Urothelium cell line (cell line): ENCODE measurements at regions not wholly inside any gene's neighbourhood (a gene's known extent, or its start where the extent isn't known, plus 50 kb on each side); places are given as distances from the start of the nearest gene placed in this dataset.

Experiments used
- DNase-seq: peaks from one replicate; pipeline ENCODE4 v3.0.0; 2011; ENCODE audit warnings: low spot score, mixed read lengths
- FAIRE-seq: peaks from 2 replicates; lab custom pipeline; 2011; peaks lifted over from hg19 to GRCh38; lab: Jason Lieb, UNC

DNA sequence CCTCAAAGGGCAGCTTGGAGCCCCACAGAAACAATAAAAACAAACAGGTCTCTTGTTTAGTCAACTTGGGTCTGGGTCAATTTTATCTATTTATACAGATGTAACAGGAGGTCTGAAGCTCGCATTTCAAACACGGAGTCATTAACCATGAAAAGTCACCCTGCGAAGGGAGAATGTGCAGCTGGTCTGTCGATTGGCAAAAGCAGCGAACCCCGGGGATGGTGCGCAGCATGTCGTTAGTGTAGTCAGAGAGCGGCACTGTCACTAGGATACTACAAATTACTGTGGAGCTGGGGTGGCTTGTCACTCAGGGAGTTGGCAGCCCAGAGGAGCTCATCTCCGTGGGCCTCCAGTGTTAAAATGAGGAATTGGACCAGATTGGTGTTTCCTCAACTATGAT is 190.4 kb upstream of the ARG1 start:
- no peak for DNase-seq
- no peak for FAIRE-seq

DNA sequence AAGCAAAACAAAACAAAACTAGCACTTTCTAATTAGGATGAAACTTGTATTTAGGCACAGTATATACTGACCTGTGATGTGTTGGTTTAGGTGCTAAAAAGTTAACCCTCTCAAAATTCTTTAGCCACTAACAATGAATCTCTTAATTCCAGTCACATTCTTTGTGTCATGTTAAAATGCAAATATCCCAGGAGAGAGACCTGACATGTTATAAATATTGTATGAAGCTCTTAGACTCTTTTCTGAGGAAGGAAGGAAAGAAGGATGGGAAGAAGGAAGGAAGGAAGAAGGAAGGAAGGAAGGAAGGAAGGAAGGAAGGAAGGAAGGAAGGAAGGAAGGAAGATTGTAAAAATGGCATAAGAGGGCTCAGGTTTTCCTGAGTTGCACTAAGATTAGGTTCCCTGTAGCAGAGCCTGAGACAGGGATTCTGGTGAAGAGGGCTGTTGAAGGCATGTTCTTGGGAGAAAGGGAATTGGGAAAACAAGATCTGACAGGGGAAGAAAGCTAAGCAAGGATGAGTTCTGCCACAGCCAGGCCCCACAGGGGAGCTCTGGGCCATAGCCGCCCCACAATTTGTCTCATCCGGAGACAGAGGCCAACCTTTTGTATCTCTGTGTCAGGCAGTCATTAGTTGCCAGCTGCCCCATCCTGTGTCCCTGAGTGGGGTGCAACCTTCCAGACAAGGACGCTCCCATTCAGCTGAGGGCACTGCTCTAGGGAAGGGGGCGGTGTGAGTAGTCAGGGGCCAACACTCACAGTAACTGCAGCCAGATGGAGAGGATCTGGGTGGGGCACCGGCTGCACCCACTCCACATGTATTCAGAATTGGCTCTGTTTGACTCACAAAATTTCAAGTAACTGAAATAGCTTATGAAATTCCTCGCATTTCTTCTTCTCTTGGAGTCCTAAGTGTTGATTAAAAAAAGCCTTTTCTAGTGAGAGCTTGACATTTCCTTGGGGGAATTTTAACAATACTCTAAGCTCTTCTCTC is 189.3 kb upstream of the ARG1 start:
- DNase-seq (no peak), FAIRE-seq (no peak)

DNA sequence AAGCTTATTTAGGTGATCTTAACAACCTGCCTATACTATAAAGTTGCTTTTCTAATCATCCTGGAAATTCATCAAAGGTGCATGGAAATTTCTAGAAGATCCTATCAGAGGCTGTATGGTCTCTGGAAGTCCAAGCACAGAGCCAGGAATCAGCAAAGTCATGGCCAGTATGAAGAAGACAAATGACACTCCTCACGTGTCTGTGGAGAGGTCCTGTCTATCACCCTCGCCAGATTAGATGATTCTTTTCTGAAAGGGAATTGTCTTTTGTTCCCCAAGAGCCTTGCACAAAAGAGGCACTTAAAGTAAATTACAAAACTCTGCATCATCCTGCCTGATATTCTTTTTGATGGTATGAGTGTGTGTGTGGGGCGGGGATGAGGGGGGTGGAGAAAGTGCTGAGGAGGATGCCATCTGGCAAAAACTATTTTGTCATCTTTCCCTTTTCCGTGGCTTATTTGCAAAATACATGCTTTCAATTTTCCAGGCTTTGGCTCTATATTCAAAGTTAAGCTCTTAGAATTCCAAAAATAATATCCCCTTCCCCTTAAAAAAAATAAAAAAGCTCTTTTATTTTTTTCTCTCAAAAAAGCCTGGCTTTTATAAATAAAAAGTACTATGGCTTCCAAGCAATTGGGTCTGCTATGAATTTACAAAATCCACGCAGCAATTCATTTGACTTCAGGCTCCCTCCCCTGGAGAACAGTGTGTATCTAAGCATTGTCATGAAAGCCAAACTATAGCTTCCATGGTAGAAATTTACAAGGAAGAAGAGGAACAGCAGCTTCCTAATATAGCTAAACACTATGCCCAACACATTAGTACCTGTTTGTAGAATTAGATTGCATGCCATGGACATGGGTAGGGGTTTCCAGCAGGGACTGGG is 185.2 kb upstream of the ARG1 start:
- FAIRE-seq (no peak), DNase-seq (no peak)

DNA sequence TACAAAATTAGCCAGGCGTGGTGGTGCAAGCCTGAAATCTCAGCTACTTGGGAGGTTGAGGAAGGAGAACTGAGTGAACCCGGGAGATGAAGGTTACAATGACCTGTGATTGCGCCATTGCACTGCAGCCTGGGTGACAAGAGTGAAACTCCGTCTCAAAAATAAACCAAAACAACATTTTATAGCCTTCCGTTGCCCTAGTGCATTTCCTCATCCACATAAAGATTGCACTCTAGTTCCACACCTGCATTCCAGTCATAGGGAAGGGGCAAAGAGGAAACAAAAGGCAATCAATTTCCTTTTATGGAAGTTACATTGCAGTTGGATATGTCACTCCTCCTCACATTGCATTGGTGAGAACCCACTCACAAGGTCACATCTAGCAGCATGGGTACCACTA is 182.7 kb upstream of the ARG1 start:
- no peak for DNase-seq
- no peak for FAIRE-seq

DNA sequence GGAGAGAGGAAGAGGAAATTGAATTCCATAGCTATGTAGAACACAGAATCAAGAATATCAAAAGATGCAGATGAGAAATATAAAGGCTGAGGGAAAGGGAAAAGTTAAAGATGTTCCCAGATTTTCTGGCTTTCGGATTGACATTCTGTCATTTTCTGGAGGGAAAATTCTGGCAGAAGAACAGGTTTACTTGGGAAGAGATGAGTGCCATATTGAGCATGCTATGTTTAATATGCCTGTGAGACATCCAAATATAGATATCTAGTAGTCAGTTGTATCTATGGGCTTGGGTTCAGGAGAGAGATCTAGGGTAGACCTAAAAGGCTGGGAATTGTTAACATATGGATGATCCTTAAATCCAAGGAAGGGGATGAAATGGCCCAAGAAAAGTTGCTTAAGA is 181.9 kb upstream of the ARG1 start:
- no peak for DNase-seq
- no peak for FAIRE-seq

DNA sequence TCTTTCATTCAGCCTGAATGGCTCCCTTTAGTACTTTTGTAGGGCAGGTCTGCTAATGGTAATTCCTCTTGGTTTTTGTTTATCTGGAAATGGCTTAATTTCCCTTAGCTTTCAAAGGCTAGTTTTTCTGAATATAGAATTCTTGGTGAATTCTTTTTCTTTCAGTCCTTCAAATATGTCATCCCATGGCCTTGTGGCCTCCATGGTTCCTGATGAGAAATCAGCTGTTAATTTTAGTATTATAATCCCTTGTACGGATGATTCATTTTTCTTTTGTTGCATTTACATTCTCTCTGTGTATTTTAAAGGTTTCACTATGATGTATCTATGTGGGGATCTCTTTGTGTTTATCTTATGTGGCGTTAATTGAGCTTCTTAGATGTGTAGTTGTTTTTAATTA is 179.6 kb upstream of the ARG1 start:
- DNase-seq, result no peak
- FAIRE-seq, result no peak

DNA sequence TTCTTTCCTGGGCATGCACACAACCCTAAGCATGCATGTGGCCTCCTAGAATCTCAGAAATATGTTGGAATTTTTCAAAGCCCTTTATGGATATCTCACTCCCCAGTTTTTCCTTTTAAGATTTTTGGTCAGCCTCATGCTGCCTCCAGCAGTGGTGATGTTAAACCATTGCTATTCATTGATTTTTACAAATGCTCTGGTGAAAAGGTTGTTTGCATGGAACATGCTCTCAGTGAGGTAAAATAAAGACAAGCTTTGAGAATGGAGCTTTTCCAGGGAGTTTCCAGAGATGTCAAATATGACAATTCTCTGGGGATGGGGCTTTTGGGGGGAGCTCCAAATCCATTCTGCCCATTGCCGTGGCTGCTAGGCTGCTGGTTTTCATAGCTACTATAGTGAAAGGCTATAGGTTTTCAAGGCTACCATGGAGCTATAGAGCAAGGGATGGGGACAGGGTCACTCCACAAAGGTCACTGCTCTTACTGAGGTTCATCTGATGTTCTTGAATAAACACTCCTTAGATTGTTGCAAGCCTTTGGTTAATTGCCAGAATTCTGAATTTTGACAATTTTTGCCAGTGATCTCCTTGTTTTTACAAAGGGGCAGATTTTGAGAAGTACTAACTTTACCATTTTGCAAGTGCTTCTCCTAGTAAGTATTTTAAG is 178.1 kb upstream of the ARG1 start:
- no peak for DNase-seq
- FAIRE-seq, result no peak

DNA sequence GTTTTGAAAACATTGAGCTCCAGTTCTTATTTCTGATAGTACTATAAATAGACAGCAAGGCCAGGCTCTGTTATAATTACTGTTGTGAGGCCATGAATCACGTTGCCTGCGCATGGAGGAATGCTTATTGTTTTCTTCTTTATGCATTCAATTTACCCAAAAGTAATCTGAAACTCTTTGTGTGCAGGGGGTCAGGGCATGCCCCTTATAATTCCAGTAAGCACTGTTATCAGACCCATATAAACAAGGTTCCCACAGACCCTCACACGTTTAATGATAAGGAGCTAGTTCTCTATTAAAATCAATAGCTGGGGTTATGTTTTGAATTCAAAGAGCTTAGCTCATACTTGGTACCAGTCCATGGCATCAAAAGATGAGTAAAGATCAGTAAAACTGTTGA is 174.8 kb upstream of the ARG1 start:
- DNase-seq (no peak), FAIRE-seq (no peak)

DNA sequence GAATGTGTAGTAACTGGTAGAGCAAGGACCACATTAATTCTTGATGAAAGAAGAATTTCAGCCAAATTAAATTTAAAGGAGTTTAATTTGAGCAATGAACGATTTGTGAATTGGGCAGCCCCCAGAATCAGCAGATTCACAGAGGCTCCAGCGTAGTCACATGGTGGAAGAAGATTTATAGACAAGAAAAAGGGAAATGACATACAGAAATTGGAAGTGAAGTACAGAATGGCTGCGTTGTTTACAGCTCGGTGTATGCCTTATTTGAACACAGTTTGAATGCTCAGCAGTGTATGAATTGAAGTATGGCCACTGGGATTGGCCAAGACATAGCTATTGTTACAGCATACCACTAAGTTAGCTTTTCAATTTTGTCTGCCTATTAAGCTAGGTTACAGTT is 173.6 kb upstream of the ARG1 start:
- DNase-seq (no peak), FAIRE-seq (no peak)

DNA sequence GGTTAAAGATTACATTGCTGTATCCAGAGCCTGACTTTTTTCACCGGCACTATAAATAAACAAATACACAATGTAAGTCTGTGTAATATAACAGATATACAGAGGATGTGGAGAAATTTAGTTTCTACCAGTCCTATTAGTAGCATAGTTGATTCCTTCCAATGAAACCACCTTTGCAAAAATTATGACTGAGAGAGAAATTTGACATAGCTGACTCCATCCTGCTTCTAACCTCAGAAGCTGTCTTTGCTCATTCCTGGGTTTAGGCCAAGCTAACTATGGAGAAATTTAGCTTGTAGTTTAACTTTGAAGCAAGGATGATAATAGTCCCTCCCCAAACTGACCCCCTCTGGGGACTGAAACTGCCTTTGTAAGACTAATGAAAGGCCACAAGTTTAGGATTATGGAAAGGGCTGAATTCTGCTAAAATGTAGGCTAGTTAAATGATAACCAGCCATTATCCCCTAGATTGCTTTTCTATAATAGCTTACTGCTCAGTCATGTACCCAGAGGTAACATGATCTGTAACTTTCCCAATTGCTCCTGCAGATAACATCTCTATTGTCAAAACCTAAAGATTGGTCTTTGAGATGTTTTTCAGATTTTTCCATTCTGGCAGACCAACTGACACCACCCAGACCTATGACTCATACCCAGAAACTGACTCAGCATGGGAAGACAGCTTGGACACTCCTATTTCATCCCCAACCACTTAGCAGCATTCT is 172.8 kb upstream of the ARG1 start:
- FAIRE-seq, result no peak
- DNase-seq, result peak; percentile 73

DNA sequence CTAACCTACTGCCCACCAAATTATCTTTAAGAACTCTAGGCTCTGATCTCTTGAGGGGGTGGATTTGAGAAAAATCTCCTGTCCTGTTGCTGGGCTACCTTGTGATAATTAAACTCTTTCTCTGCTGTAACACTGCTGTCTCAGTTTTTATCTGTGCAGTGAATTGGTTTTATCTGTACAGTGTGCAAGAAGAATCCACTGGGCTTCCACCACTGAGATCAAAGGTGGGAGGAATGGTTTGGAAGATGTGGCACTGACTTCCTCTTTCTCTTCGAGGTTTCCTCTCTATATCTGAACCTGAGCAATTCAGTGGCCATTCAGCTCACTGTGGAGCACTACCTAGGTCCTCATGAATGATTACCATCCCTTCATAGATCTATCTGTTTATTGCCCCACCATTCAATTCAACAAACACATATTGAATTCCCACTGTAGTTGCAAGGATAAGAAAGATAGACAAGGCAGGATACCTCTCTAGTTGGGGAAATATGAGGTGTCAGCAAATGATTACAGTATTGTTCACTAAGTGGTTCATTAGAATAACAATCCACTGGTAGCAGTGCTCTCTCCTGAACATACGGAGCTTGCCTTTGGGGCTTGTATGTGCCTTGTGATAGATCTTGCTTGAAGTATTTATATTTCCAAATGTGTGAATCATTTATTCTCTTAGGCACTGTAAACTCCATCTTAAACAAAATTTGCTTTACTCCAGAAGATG is 172.1 kb upstream of the ARG1 start:
- FAIRE-seq, result no peak
- DNase-seq, result peak; percentile 6

DNA sequence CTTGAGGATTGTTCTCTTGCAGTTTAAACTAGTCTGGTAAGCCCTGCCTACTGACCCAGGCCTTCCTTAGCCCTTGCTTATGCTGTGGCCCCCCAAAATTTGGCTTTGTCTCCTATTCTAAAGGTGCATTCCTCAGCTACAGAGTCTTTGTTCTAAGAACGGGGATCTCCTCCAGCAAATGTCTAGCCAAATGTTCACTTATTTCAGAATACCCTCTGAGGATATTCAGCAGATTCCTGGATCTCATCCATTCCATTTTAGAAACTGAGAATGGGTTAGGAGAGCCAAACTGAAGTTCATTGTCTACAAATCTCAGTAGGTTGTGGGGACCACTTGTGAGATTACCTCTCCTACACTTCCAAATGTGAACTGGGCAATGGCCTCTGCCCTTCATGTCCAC is 164.2 kb upstream of the ARG1 start:
- no peak for FAIRE-seq
- no peak for DNase-seq

DNA sequence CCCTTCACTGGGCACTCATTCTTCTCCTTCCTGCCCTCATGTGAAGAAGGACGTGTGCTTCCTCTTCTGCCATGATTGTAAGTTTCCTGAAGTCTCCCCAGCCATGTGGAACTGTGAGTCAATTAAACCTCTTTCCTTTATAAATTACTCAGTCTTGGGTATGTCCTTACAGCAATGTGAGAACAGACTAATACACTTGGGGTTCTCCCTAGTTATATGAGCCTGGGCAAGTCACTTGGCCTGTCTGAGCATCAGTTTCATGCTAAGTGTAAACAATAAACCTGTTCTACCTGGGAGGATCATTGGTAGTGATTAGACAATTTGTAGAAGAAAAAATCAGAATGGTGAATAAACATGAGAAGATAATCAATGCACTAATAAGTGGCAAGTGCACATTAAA is 162.2 kb upstream of the ARG1 start:
- DNase-seq, result no peak
- FAIRE-seq, result no peak

DNA sequence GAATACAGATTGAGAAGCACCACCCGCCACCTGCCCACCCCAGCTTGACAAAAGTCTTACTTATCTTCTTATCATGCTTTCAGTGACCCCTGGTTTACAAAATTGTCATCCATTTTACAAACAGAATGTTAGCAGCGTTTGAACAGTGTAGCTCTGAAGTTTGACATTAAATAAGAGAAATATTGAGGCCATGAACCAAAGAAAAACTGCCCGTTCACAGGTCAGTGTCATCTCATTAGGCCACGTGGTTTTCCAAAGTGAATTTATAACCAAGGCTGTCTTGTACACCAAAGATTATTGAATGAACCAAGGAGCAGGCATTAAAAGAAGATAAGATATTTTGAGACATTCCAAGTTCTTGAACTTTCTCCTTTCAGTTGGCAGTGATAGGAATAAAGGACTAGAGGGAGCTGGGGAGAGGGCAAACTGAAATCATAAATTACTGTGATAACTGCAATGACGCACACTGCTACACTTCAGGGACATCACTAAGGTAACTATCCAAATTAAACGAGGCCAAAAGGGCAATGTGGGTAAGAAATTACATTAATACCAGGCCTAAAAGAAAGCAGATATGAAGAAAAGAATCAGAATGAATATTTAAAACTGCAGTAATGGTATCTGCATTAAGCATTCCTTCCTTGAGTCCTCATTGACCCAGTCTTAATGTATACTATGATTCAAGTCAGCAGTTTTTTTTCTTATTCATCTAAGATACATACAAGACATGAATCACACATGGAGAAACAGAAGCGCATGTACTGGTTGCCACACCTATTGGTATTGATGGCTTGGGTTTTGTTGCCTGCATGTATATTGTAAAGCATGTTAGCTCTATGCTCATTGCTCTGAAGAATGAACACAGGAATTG is 159.8 kb upstream of the ARG1 start:
- DNase-seq (no peak), FAIRE-seq (no peak)

DNA sequence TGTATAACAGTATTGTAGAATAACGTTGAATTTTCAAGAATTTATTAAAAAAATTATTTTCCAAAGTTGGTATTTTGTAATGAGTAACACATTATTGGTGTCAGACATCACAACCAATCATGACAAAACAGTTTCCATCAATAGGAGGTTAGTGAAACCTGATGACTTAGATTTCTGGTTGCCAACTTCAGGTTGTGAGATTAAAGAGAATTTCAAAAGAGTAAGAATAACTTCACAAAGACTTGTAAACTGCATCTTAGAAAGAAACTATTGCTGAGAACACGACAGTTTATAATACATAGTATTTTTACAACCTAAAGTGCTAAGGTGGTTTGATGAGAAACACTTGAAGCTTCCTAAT is 159.2 kb upstream of the ARG1 start:
- FAIRE-seq, result no peak
- DNase-seq, result no peak

DNA sequence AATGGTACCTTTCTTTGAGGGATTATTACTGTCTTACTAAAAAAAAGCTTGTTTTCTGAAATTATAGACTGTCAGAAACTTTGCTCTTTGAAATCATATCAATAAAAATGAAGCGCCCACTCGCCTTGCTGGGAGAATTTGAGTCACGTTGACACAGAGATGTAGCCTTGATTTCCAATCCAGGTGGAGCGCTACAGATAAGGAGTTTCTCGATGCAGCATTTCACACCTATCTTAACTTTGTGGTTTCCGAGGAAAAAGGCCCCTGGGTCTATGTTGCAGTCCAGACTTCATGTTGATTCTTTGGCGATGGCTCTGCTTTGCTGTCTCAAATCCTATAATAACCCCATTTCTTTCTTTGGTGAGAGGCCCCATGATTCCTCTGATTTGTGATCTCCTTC is 158.1 kb upstream of the ARG1 start:
- DNase-seq (no peak), FAIRE-seq (no peak)

DNA sequence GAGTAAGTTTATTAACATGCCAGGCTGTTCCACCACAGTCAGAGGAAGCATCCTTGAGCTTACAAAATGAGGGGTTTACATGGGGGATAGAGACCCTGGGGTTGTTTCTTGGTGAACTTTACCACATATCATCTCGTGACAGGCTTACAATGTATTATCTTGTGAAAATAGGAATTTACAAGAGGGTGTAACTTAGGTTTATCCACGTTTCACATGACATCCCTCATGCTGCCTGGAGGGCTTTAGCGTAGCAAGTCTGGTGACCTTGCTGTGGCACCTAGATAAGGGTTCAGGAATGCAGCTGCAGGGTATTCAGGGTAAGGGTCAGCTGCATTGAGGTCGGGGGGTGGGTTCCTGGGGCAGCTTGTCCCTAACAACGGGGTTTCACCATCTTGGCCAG is 154.6 kb upstream of the ARG1 start:
- no peak for DNase-seq
- FAIRE-seq, result no peak

DNA sequence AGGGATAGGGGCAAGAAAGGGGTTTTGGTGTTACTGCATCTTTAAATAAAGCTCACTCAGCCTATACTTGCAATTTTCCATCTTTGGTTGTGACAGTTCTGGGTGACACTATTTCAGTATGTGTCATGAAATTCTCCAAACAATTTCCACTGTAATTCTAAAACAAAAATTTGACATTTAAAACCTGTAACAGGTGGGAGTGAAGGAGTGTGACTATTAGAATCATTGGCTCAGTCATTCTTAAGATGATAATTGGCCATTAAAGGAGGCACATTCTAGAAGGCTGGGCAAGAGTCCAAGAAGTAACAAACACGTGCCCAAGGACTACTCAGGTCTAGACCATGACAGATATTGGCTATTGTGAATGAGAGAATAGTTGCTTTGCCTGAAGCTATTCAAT is 153.3 kb upstream of the ARG1 start:
- no peak for DNase-seq
- FAIRE-seq, result no peak

DNA sequence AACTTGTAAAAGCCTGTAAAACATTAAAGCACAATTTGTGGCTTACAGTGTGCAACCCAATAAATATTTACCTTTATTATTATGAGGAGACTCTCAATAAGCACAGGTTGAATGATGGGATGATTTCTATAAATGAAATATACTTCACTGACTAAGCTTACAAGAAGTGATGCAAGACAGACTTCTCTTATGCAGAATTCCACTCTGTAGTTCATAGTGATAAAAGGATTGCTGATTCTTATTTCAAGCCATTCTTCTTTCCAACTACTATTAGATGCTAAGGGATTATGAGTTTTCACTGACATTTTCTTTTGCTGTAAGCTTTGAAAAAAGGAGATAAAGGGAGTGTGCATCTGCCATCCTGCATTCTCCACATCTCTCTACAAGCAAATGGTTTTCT is 149.0 kb upstream of the ARG1 start:
- no peak for FAIRE-seq
- DNase-seq, result no peak
